NCI-H774 (cell line): ENCODE measurements at regions not wholly inside any gene's neighbourhood (a gene's known extent, or its start where the extent isn't known, plus 50 kb on each side); places are given as distances from the start of the nearest gene placed in this dataset.

Source experiments
- DNase-seq: peaks from one replicate; lab custom pipeline; 2025; lab: John Stamatoyannopoulos, UW

- no peak for DNase-seq
Measured at GRCh38 chr18:29664278-29665036, 1378.1 kb downstream of the DSC3 start.

GRCh38 chr18:29661924-29662323 lies 1380.6 kb downstream of the DSC3 start:
- no peak for DNase-seq

- DNase-seq = no peak
Measured at GRCh38 chr18:29660777-29661176, 1381.8 kb downstream of the DSC3 start.

GRCh38 chr18:29653671-29654215 lies 1388.8 kb downstream of the DSC3 start:
- DNase-seq = no peak

- DNase-seq = no peak
Measured at GRCh38 chr18:29652797-29653196, 1389.7 kb downstream of the DSC3 start.

GRCh38 chr18:29651122-29651680 lies 1391.3 kb downstream of the DSC3 start:
- DNase-seq = no peak

- no peak for DNase-seq
Measured at GRCh38 chr18:29648891-29649290, 1393.7 kb downstream of the DSC3 start.

- no peak for DNase-seq
Measured at GRCh38 chr18:29647700-29648099, 1394.8 kb downstream of the DSC3 start.

- no peak for DNase-seq
Measured at GRCh38 chr18:29644276-29644675, 1398.3 kb downstream of the DSC3 start.

GRCh38 chr18:29629493-29630036 lies 1413.0 kb downstream of the DSC3 start:
- DNase-seq = no peak

GRCh38 chr18:29626094-29626493 lies 1416.4 kb downstream of the DSC3 start:
- no peak for DNase-seq

GRCh38 chr18:29616867-29617266 lies 1425.7 kb downstream of the DSC3 start:
- no peak for DNase-seq

GRCh38 chr18:29608982-29609381 lies 1432.1 kb upstream of the CDH2 start:
- no peak for DNase-seq

GRCh38 chr18:29605365-29605764 lies 1428.4 kb upstream of the CDH2 start:
- no peak for DNase-seq

- DNase-seq = no peak
Measured at GRCh38 chr18:29596959-29597358, 1420.0 kb upstream of the CDH2 start.

- no peak for DNase-seq
Measured at GRCh38 chr18:29594493-29594892, 1417.6 kb upstream of the CDH2 start.

- no peak for DNase-seq
Measured at GRCh38 chr18:29588446-29589100, 1411.6 kb upstream of the CDH2 start.

GRCh38 chr18:29586210-29586609 lies 1409.3 kb upstream of the CDH2 start:
- no peak for DNase-seq

GRCh38 chr18:29560270-29560669 lies 1383.3 kb upstream of the CDH2 start:
- no peak for DNase-seq

GRCh38 chr18:29556070-29556469 lies 1379.1 kb upstream of the CDH2 start:
- no peak for DNase-seq

GRCh38 chr18:29549759-29550158 lies 1372.8 kb upstream of the CDH2 start:
- DNase-seq = no peak

- no peak for DNase-seq
Measured at GRCh38 chr18:29547626-29548025, 1370.7 kb upstream of the CDH2 start.

GRCh38 chr18:29540548-29540947 lies 1363.6 kb upstream of the CDH2 start:
- no peak for DNase-seq
